DOHH2 (cell line): ENCODE measurements at regions not wholly inside any gene's neighbourhood (a gene's known extent, or its start where the extent isn't known, plus 50 kb on each side); places are given as distances from the start of the nearest gene placed in this dataset.

Experiments used
- H3F3A ChIP-seq: fragments of 200-600 bp; sonication (generic), shearing (Covaris generic); 2 replicates; pipeline ENCODE4 v1.6.0; 2016; ENCODE audit warnings: antibody characterized with exemption, mild to moderate bottlenecking; ENCODE audit not compliant: control insufficient read depth, insufficient read depth
- H3K27ac ChIP-seq: fragments of 200-600 bp; sonication (generic); 2 replicates; pipeline ENCODE4 v1.5.1; 2014; ENCODE audit warnings: low read depth, mild to moderate bottlenecking, low read length, moderate library complexity
- H3K27me3 ChIP-seq: fragments of 200-600 bp; sonication (generic); 2 replicates; pipeline ENCODE4 v1.6.1; 2014; ENCODE audit warnings: mild to moderate bottlenecking, low read length, mixed read lengths; ENCODE audit not compliant: control insufficient read depth
- H3K36me3 ChIP-seq: fragments of 200-600 bp; sonication (generic); 2 replicates; pipeline ENCODE4 v1.6.1; 2014; ENCODE audit warnings: mild to moderate bottlenecking, low read length, moderate library complexity, mixed read lengths; ENCODE audit not compliant: control insufficient read depth
- H3K4me1 ChIP-seq: fragments of 200-600 bp; sonication (generic); 2 replicates; pipeline ENCODE4 v1.6.1; 2014; ENCODE audit warnings: mild to moderate bottlenecking, low read length, mixed read lengths; ENCODE audit not compliant: control insufficient read depth
- H3K4me2 ChIP-seq: fragments of 200-600 bp; sonication (generic); 2 replicates; pipeline ENCODE4 v1.6.0; 2014; ENCODE audit warnings: mild to moderate bottlenecking, low read length, moderate library complexity
- H3K4me3 ChIP-seq: fragments of 200-600 bp; sonication (generic); 2 replicates; pipeline ENCODE4 v1.5.1; 2014; ENCODE audit warnings: mild to moderate bottlenecking, low read length, mixed read lengths
- H3K79me2 ChIP-seq: fragments of 200-600 bp; sonication (generic); 2 replicates; pipeline ENCODE4 v1.6.1; 2014; ENCODE audit warnings: mild to moderate bottlenecking, low read length, mixed read lengths; ENCODE audit not compliant: control insufficient read depth
- H3K9me2 ChIP-seq: fragments of 200-600 bp; sonication (generic); replicated peaks from 2 replicates; pipeline ENCODE4 v1.6.1; 2014; ENCODE audit warnings: mild to moderate bottlenecking, low read length, mixed read lengths; ENCODE audit not compliant: control insufficient read depth
- H3K9me3 ChIP-seq: fragments of 200-600 bp; sonication (generic); 2 replicates; pipeline ENCODE4 v1.6.1; 2014; ENCODE audit warnings: antibody characterized with exemption, low read length, mixed read lengths; ENCODE audit not compliant: control insufficient read depth, insufficient read depth
- H4K20me1 ChIP-seq: fragments of 200-600 bp; sonication (generic); 2 replicates; pipeline ENCODE4 v1.6.0; 2014; ENCODE audit warnings: low read depth, mild to moderate bottlenecking, antibody characterized with exemption, low read length, moderate library complexity; ENCODE audit not compliant: control insufficient read depth, insufficient read depth
- CTCF ChIP-seq: fragments of 200-600 bp; sonication (generic); IDR thresholded peaks from one replicate; pipeline ENCODE4 v1.5.1; 2014; ENCODE audit warnings: antibody characterized with exemption, mild to moderate bottlenecking, low read depth, low read length; ENCODE audit not compliant: poor library complexity, severe bottlenecking
- EZH2phosphoT487 ChIP-seq: fragments of 200-600 bp; sonication (generic); IDR thresholded peaks from 2 replicates; pipeline ENCODE4 v1.6.1; 2017; ENCODE audit warnings: borderline replicate concordance, mild to moderate bottlenecking, antibody characterized with exemption, low read length, moderate library complexity, mixed read lengths

DNA sequence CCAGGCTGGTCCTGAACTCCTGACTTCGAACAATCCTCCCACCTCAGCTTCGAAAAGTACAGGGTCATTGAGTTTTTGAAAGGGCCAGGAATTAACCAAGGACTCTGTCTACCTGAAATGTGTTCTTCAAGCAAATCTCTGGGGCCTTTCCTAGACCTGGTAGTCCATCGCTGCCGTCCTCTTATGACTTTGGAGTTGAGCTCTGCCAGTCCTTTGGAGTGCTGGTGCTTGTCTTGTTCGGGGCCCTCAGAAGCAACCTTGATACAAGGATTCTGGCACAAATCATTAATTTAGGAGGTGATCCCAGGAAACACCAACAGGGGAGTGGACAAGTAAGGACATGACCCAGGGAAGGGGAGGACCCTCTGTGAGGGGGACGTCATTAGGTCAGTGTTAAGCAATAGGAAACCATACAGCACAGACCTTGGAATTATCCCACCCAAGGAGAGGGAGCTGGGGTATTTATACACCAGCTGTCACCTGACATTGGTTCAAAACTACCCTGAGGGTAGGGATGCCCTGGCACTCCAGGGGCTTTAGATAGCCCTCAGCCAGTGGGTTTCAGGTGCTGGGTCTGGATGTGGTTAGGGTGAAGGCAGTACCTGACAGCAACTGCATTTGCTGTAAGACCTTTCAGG is 187.2 kb downstream of the FOXL1 start:
- Histone ChIP-seq H3F3A (no peaks in the 10 kb centered on the region; the same call in 1 of the 2 replicates), H3K4me2 (no peak overlapping the region), H3K36me3 (no peaks in the 10 kb centered on the region), H3K4me1 (no peaks in the 10 kb centered on the region), H3K27me3 (peaks cover 3% of the 10 kb centered on the region; the same call in 1 of the 2 replicates), H3K4me3 (no peak overlapping the region), H3K9me2 (no peaks in the 10 kb centered on the region), H3K9me3 (no peaks in the 10 kb centered on the region), H3K79me2 (no peaks in the 10 kb centered on the region), H4K20me1 (no peaks in the 10 kb centered on the region), H3K27ac (no peak overlapping the region)
- TF ChIP-seq CTCF (no peak), EZH2phosphoT487 (no peak)

- Histone ChIP-seq H3K79me2 (no peaks in the 10 kb centered on the region), H4K20me1 (no peaks in the 10 kb centered on the region), H3K4me1 (no peaks in the 10 kb centered on the region), H3K9me2 (no peaks in the 10 kb centered on the region), H3K4me2 (no peak overlapping the region), H3K9me3 (no peaks in the 10 kb centered on the region), H3K27me3 (peaks cover 3% of the 10 kb centered on the region; the same call in 1 of the 2 replicates), H3K36me3 (no peaks in the 10 kb centered on the region), H3F3A (no peaks in the 10 kb centered on the region; the same call in 1 of the 2 replicates), H3K4me3 (no peak overlapping the region), H3K27ac (no peak overlapping the region)
- TF ChIP-seq EZH2phosphoT487 = no peak
- TF ChIP-seq CTCF = no peak
These were observed 188.4 kb downstream of the FOXL1 start for GRCh38 chr16:86766700-86767099.

- no peaks in the 10 kb centered on the region for H3K4me1 ChIP-seq
- TF ChIP-seq EZH2phosphoT487 (no peak), CTCF (no peak)
- no peak overlapping the region for H3K27ac ChIP-seq
- H3K9me2 ChIP-seq = no peaks in the 10 kb centered on the region
- H3K4me3 ChIP-seq = no peak overlapping the region
- no peak overlapping the region for H3K4me2 ChIP-seq
- peaks cover 3% of the 10 kb centered on the region; the same call in 1 of the 2 replicates for H3K27me3 ChIP-seq
- no peaks in the 10 kb centered on the region; the same call in 1 of the 2 replicates for H3F3A ChIP-seq
- H3K79me2 ChIP-seq = no peaks in the 10 kb centered on the region
- no peaks in the 10 kb centered on the region for H4K20me1 ChIP-seq
- H3K36me3 ChIP-seq = no peaks in the 10 kb centered on the region
- H3K9me3 ChIP-seq = no peaks in the 10 kb centered on the region
These were observed 190.0 kb downstream of the FOXL1 start for GRCh38 chr16:86768228-86768791.
